Chondrocyte (in vitro differentiated cells): ENCODE measurements at regions not wholly inside any gene's neighbourhood (a gene's known extent, or its start where the extent isn't known, plus 50 kb on each side); places are given as distances from the start of the nearest gene placed in this dataset.
"Not testable (repeated sequence)": the region's sequence is repeated elsewhere in the genome, so short reads cannot be mapped to it uniquely, and the experiment has no call there.

ENCODE experiments used
- DNase-seq: peaks from one replicate; pipeline ENCODE4 v3.0.0; 2021; ENCODE audit warnings: mixed read lengths, low spot score
- H3K27ac Mint-ChIP-seq: one replicate; pipeline ENCODE4 v1.8.0; 2021; ENCODE audit warnings: mild to moderate bottlenecking, moderate library complexity, mixed read lengths; ENCODE audit not compliant: unreplicated experiment
- H3K27me3 Mint-ChIP-seq: 2 replicates; pipeline ENCODE4 v1.8.0; 2021; ENCODE audit warnings: low read depth, mixed read lengths
- H3K36me3 Mint-ChIP-seq: 2 replicates; pipeline ENCODE4 v1.8.0; 2021; ENCODE audit warnings: low read depth, mixed read lengths
- H3K4me1 Mint-ChIP-seq: 2 replicates; pipeline ENCODE4 v1.8.0; 2021; ENCODE audit warnings: low read depth, mild to moderate bottlenecking, mixed read lengths
- H3K4me3 Mint-ChIP-seq: one replicate; pipeline ENCODE4 v1.8.0; 2021; ENCODE audit warnings: mild to moderate bottlenecking, moderate library complexity, mixed read lengths; ENCODE audit not compliant: unreplicated experiment
- H3K9me3 Mint-ChIP-seq: 2 replicates; pipeline ENCODE4 v1.8.0; 2021; ENCODE audit warnings: low read depth, mixed read lengths
- TF ChIP-seq, protein P1 (sequence below): fragments of 200-600 bp; sonication (generic); IDR thresholded peaks from 2 replicates; pipeline ENCODE4 v1.5.0; 2021; ENCODE audit warnings: antibody characterized with exemption, mild to moderate bottlenecking, moderate library complexity

DNA sequence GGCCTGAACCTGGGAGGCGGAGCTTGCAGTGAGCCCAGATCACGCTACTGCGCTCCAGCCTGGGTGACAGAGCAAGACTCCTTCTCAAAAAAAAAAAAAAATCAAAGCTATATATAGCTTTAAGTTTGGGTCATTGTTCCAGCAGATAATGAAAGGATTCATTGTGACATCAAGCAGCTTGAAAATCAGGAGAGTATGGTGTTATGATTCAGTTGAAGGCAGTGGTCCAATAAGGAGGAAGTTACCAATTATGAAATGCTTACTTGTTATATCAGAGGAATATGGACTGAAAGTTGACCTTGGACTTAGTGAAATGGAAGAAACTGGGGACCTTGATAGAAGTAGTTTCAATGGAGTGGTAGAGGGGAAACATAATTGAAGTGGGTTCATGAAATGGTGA is 140.4 kb upstream of the MAD2L1 start:
- DNase-seq = no peak
- H3K4me3 Mint-ChIP-seq = no peak overlapping the region
- peaks cover 12% of the 10 kb centered on the region for H3K9me3 Mint-ChIP-seq
- H3K36me3 Mint-ChIP-seq = no peaks in the 10 kb centered on the region
- H3K4me1 Mint-ChIP-seq = no peaks in the 10 kb centered on the region
- no peaks in the 10 kb centered on the region for H3K27me3 Mint-ChIP-seq
- TF ChIP-seq, protein P1, sequence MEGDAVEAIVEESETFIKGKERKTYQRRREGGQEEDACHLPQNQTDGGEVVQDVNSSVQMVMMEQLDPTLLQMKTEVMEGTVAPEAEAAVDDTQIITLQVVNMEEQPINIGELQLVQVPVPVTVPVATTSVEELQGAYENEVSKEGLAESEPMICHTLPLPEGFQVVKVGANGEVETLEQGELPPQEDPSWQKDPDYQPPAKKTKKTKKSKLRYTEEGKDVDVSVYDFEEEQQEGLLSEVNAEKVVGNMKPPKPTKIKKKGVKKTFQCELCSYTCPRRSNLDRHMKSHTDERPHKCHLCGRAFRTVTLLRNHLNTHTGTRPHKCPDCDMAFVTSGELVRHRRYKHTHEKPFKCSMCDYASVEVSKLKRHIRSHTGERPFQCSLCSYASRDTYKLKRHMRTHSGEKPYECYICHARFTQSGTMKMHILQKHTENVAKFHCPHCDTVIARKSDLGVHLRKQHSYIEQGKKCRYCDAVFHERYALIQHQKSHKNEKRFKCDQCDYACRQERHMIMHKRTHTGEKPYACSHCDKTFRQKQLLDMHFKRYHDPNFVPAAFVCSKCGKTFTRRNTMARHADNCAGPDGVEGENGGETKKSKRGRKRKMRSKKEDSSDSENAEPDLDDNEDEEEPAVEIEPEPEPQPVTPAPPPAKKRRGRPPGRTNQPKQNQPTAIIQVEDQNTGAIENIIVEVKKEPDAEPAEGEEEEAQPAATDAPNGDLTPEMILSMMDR = no peak
- H3K27ac Mint-ChIP-seq = no peak overlapping the region

GRCh38 chr4:120202222-120202621 is 135.6 kb upstream of the MAD2L1 start:
- no peaks in the 10 kb centered on the region for H3K4me1 Mint-ChIP-seq
- H3K36me3 Mint-ChIP-seq = no peaks in the 10 kb centered on the region
- H3K27me3 Mint-ChIP-seq = no peaks in the 10 kb centered on the region
- no peak for DNase-seq
- H3K27ac Mint-ChIP-seq = no peak overlapping the region
- H3K9me3 Mint-ChIP-seq = peaks cover 13% of the 10 kb centered on the region
- H3K4me3 Mint-ChIP-seq = no peak overlapping the region
- TF ChIP-seq, protein P1 = no peak

DNA sequence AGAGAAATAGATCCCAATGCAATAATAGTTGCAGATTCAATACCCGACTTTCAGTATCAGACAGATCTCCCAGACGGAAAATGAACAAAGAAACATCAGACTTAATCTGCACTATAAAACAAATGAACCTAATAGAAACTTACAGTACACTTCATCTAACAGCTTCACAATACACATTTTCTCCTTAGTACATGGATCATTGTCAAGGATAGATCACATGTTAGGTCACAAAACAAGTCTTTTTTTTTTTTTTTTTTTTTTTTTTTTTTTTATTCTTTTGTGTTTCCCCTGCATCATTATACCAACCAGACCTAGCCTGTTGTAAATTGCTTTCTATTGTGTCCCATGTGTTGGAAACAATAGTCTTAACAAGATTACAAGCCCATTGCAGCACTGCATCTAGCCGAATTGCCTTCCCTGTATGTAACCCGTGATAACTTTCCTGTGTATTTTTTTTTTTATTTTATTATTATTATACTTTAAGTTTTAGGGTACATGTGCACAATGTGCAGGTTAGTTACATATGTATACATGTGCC is 134.0 kb upstream of the MAD2L1 start:
- not testable (repeated sequence) for H3K4me1 Mint-ChIP-seq, H3K9me3 Mint-ChIP-seq, H3K27me3 Mint-ChIP-seq, H3K27ac Mint-ChIP-seq, H3K4me3 Mint-ChIP-seq, H3K36me3 Mint-ChIP-seq, DNase-seq

DNA sequence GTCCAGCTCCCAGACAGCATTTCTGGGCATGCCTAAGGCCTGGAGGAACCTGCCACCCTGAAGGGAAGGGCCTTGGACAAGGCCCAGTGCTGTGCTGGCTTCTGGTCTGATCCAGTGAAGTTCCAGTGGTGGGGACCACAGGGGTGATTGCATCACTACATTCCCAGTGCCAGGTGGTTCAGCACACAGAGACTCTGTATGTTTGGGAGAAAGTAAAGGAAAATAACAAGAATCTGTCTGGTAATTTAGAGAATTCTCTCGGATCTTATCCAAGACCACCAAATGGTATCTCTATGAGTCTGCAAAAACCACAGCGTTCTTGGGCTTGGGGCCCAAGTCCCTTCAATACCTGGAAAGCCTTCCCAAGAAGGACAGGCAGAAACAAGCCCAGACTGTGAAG is 131.8 kb upstream of the MAD2L1 start:
- DNase-seq = no peak
- Mint-ChIP-seq H3K27ac (no peak overlapping the region), H3K36me3 (no peaks in the 10 kb centered on the region), H3K4me1 (no peaks in the 10 kb centered on the region), H3K4me3 (no peak overlapping the region), H3K9me3 (peaks cover 3% of the 10 kb centered on the region), H3K27me3 (no peaks in the 10 kb centered on the region)
- TF ChIP-seq, protein P1 = no peak

GRCh38 chr4:120177603-120178002 is 111.0 kb upstream of the MAD2L1 start:
- H3K4me3 Mint-ChIP-seq = no peak overlapping the region
- peaks cover 2% of the 10 kb centered on the region for H3K36me3 Mint-ChIP-seq
- peaks cover 4% of the 10 kb centered on the region for H3K27me3 Mint-ChIP-seq
- TF ChIP-seq, protein P1 = no peak
- no peaks in the 10 kb centered on the region for H3K4me1 Mint-ChIP-seq
- no peak for DNase-seq
- peaks cover 18% of the 10 kb centered on the region for H3K9me3 Mint-ChIP-seq
- no peak overlapping the region for H3K27ac Mint-ChIP-seq

GRCh38 chr4:120175272-120175671 is 108.6 kb upstream of the MAD2L1 start:
- Mint-ChIP-seq H3K4me3 (no peak overlapping the region), H3K27me3 (peaks cover 4% of the 10 kb centered on the region), H3K27ac (no peak overlapping the region), H3K9me3 (peaks cover 6% of the 10 kb centered on the region), H3K36me3 (peaks cover 2% of the 10 kb centered on the region), H3K4me1 (no peaks in the 10 kb centered on the region)
- DNase-seq = no peak
- TF ChIP-seq, protein P1 = no peak
